ENCODE measurements at regions not wholly inside any gene's neighbourhood (a gene's known extent, or its start where the extent isn't known, plus 50 kb on each side); places are given as distances from the start of the nearest gene placed in this dataset.

- Histone ChIP-seq H3K36me3 (ENCODE audit: control insufficient read depth, insufficient read depth, low read length) (no peaks in the 10 kb centered on the region), H3K79me2 (ENCODE audit: control insufficient read depth, insufficient read depth, low read length) (no peaks in the 10 kb centered on the region), H3K4me3 (no peak overlapping the region), H3K9me3 (replicated peaks; ENCODE audit: control insufficient read depth, insufficient read depth, low read depth, low read length) (no peaks in the 10 kb centered on the region), H2AFZ (ENCODE audit: low read depth, low read length) (no peak overlapping the region), H3K9me1 (ENCODE audit: control insufficient read depth, insufficient read depth, low read length) (no peaks in the 10 kb centered on the region), H3K4me2 (ENCODE audit: insufficient read depth, low read length) (no peak overlapping the region), H4K20me1 (replicated peaks; ENCODE audit: control insufficient read depth, insufficient read depth, low read length) (no peaks in the 10 kb centered on the region; the same call in 1 of the 2 replicates), H3K4me1 (replicated peaks in 1 of 2; ENCODE audit: control insufficient read depth in 2 of 2, insufficient read depth in 2 of 2, low read length in 2 of 2) (0 out of 5 replicates have a peak, but pooled peaks cover 0 to 3% of the 10 kb centered on the region in 2 experiments), H3K27ac (ENCODE audit: extremely low read depth, low read depth, low read length) (no peak overlapping the region), H3K9ac (ENCODE audit: insufficient read depth in 1 of 2, low read depth in 2 of 2, low read length in 2 of 2) (no peak overlapping the region), H3K27me3 (ENCODE audit: control insufficient read depth in 2 of 2, insufficient read depth in 2 of 2, low read length in 2 of 2) (peaks cover 0 to 46% of the 10 kb centered on the region in 2 experiments; a peak in 2 of 5 replicates)
- no peak for DNase-seq (ENCODE audit: extremely low read depth in 1 of 4, low spot score in 3 of 4)
- intact Hi-C loops (cut with micrococcal nuclease) (no loop called here), in situ Hi-C loops (cut with MboI) (no loop called here)
- no peak for FAIRE-seq
- ATAC-seq, result no peak
- 0% methylated on average over 6 of the region's 12 CpGs for WGBS (ENCODE audit: insufficient coverage, low coverage, missing lambda C conversion rate)
- POLR2A ChIA-PET, result interaction anchor here (0.6 to 0.7 kb wide), 2 partner anchors 718 to 1885 kb away, joined by 3 read pairs; no protein-coding TSS in a partner anchor
- BruUV-seq (replicated peaks), result no TSS peak
- CTCF ChIA-PET (ENCODE audit: low intra/inter-chr PET ratio), result no interaction called here
- TF ChIP-seq ZFP36 (IDR thresholded peaks at IDR 0.05; ENCODE audit: low read depth, low read length, partially characterized antibody) (no peak), PTRF (tag; IDR thresholded peaks at IDR 0.05) (no peak), BDP1 (IDR thresholded peaks at IDR 0.05; ENCODE audit: insufficient read depth, insufficient read length) (no peak), CLOCK (CRISPR knock-in tag; IDR thresholded peaks at IDR 0.05; ENCODE audit: borderline replicate concordance) (no peak), SMC3 (conservative IDR thresholded peaks at IDR 0.05; ENCODE audit: insufficient read depth, low read depth, low read length) (no peak), CREM (IDR thresholded peaks at IDR 0.05; ENCODE audit: low read depth) (no peak), RFX5 (IDR thresholded peaks at IDR 0.05; ENCODE audit: low read depth, low read length) (no peak), NCOA2 (IDR thresholded peaks at IDR 0.05; ENCODE audit: partially characterized antibody in 2 of 2) (no peak), ZNF23 (CRISPR knock-in tag; IDR thresholded peaks at IDR 0.05) (no peak), KDM5B (IDR thresholded peaks at IDR 0.05; ENCODE audit: insufficient replicate concordance, low read depth, low read length) (no peak), L3MBTL2 (IDR thresholded peaks at IDR 0.05) (no peak), MLX (CRISPR knock-in tag; conservative IDR thresholded peaks at IDR 0.05) (no peak), AFF4 (CRISPR knock-in tag; IDR thresholded peaks at IDR 0.05) (no peak), ZNF668 (CRISPR knock-in tag; IDR thresholded peaks at IDR 0.05) (no peak), KAT7 (CRISPR knock-in tag; IDR thresholded peaks at IDR 0.05; ENCODE audit: borderline replicate concordance) (no peak), RBM17 (IDR thresholded peaks at IDR 0.05; ENCODE audit: borderline replicate concordance, low read depth, low read length) (no peak)
Measured at GRCh38 chr2:239749272-239749873, 275.8 kb downstream of the NDUFA10 start.
